ENCODE measurements at regions not wholly inside any gene's neighbourhood (a gene's known extent, or its start where the extent isn't known, plus 50 kb on each side); places are given as distances from the start of the nearest gene placed in this dataset.

DNA sequence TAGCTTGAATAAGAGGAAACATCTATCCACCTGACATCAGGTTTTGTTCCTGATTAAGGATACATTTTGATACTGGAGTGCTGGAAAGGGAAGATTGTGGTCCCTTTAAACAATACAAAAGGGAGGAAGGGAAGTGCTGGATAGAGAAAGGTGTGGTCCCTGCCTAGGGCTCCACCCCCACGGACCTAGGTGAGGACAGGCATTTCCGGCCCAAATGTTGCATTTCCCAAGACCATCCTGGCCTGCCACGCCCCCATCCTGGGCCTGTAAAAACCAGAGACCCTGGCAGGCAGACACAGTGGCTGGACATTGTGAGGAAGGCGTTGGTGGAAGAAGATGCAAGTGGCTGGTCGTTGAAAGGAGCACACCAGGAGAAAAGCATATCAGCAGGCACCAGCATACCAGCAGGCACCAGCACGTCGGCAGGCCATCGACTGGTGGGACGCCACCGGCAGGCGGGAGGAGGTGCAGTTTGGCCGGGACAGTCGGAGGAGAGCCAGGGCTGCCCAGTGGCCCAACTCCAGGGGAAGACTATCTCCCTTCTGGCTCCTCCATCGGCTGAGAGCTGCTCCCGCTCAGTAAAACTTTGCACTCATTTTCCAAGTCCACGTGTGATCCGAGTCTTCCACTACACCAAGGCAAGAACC is 53.2 kb upstream of the AMN1 start:
- DNase-seq (ENCODE audit: low spot score), result no peak

DNA sequence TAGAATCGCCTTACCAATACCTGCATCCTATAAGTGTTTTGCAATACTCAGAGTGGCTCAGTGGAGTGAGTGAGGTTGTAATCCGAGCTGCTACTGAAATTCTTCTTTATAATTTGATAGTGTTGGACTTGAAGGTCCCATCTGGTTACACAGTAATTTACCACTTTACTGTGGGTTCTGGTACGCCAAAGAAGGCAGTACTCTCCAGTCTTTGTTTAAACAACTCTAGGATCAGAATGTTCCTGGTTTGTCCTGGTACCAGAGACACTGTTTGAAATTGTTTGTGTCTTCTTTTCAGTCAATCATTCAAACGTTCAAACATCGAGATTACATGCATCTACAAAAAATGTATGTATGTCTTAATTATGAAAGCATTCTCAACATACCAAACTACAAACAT is 51.3 kb upstream of the AMN1 start:
- DNase-seq (ENCODE audit: low spot score), result no peak

DNA sequence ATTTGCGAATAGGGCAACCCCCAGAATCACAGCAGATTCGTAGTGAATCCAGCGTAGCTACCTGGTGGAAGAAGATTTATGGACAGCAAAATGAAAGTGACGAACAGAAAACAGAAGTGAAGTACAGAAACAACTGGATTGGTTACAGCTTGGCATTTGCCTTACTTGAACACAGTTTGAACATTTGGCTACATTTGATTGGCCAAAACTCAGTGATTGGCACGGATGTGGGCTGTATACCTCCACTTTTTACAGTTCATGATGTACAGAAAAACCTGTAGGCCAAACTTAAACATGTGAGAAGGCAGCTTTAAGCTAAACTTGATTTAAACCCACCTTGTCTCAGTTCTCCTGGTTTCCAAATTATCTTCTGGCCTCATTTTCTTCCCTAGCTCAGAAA is 49.9 kb upstream of the AMN1 start:
- no peak for DNase-seq (ENCODE audit: low spot score)
